HCT116 (cell line): ENCODE measurements at regions not wholly inside any gene's neighbourhood (a gene's known extent, or its start where the extent isn't known, plus 50 kb on each side); places are given as distances from the start of the nearest gene placed in this dataset.

Source experiments
- ATAC-seq: fragments of 200-7000 bp; cut with Tn5 transposase; 2 replicates; pipeline ENCODE4 v1.9.1; 2020; ENCODE audit warnings: mild to moderate bottlenecking, moderate library complexity
- BruUV-seq: library from RNA; stranded (reverse); fragments of 400-500 nt; replicated peaks from 2 replicates; lab custom pipeline; 2021; lab: Mats Ljungman, UMichigan
- CTCF ChIA-PET: fragments of 300-600 bp; sonication (Branson Sonifier 250); formaldehyde crosslinking; loops from one replicate; lab custom pipeline; 2021; ENCODE audit warnings: antibody characterized with exemption; lab: Charles Lee
- POLR2A ChIA-PET: fragments of 300-600, 350-600 bp; sonication (Branson Sonifier 250); formaldehyde crosslinking; loops from one replicate; lab custom pipeline; 2021; ENCODE audit warnings: antibody characterized with exemption; lab: Charles Lee
- RAD21 ChIA-PET, 2 experiments: fragments of 300-600 bp; sonication (Branson Sonifier 250); formaldehyde crosslinking; loops; one replicate each; lab custom pipeline; 2023; ENCODE audit warnings: low total read pairs in 2 of 2; ENCODE audit not compliant: uncharacterized antibody in 2 of 2, unreplicated experiment in 2 of 2, low non-redundant PET in 1 of 2; lab: Charles Lee
- DNase-seq: peaks from one replicate; pipeline ENCODE4 v3.0.0-alpha.2; 2010; ENCODE audit warnings: low read depth, low spot score
- H2AFZ ChIP-seq: fragments of 200-600 bp; shearing (Covaris generic), sonication (generic); 2 replicates; pipeline ENCODE4 v1.6.1; 2017; ENCODE audit warnings: low read depth, mixed run types, mixed read lengths, antibody characterized with exemption, low read length; ENCODE audit not compliant: poor library complexity, severe bottlenecking
- H3K27ac ChIP-seq: 2 replicates; pipeline ENCODE4 v1.5.1; 2012; ENCODE audit warnings: low read depth, low read length
- H3K27me3 ChIP-seq: fragments of 200-600 bp; sonication (generic); 2 replicates; pipeline ENCODE4 v1.6.1; 2016; ENCODE audit warnings: mixed run types, low read length, mixed read lengths; ENCODE audit not compliant: insufficient read depth
- H3K36me3 ChIP-seq, 2 experiments: fragments of 200-500 bp in 1 of 2; fragments of 200-600 bp in 1 of 2; sonication (Bioruptor generic) in 1 of 2; sonication (generic) in 1 of 2; 2 replicates each; pipeline versions ENCODE4 v1.5.1 to v1.6.1; 2014 to 2016; ENCODE audit warnings: low read length in 2 of 2, inconsistent platforms in 1 of 2, mixed read lengths in 1 of 2, mixed run types in 1 of 2; ENCODE audit not compliant: insufficient read depth in 2 of 2, control insufficient read depth in 1 of 2
- H3K4me1 ChIP-seq, 2 experiments: fragments of 200-600 bp in 1 of 2; sonication (generic) in 1 of 2; 2 replicates each; pipeline versions ENCODE4 v1.5.1 to v1.6.1; 2012 to 2017; ENCODE audit warnings: low read length in 2 of 2, inconsistent platforms in 1 of 2, mild to moderate bottlenecking in 1 of 2, mixed read lengths in 1 of 2, mixed run types in 1 of 2, moderate library complexity in 1 of 2; ENCODE audit not compliant: insufficient read depth in 2 of 2, control insufficient read depth in 1 of 2
- H3K4me2 ChIP-seq: fragments of 200-600 bp; sonication (generic); 2 replicates; pipeline ENCODE4 v1.6.1; 2017; ENCODE audit warnings: mixed run types, low read length, mixed read lengths
- H3K4me3 ChIP-seq, 2 experiments: fragments of 200-600 bp in 1 of 2; sonication (generic) in 1 of 2; replicated peaks in 1 of 2; 2 replicates each; pipeline ENCODE4 v1.5.1; 2011 to 2016; ENCODE audit warnings: low read length in 2 of 2, control low read depth in 1 of 2, low read depth in 1 of 2, mild to moderate bottlenecking in 1 of 2, mixed read lengths in 1 of 2, mixed run types in 1 of 2
- H3K79me2 ChIP-seq: fragments of 200-600 bp; sonication (generic); 2 replicates; pipeline ENCODE4 v1.6.1; 2017; ENCODE audit warnings: mild to moderate bottlenecking, mixed run types, low read length, moderate library complexity, mixed read lengths; ENCODE audit not compliant: insufficient read depth
- H3K9ac ChIP-seq: fragments of 200-600 bp; sonication (generic); 2 replicates; pipeline ENCODE4 v1.6.1; 2016; ENCODE audit warnings: low read length, mixed read lengths
- H3K9me2 ChIP-seq: fragments of 200-600 bp; sonication (generic), shearing (Covaris generic); 2 replicates; pipeline ENCODE4 v1.6.1; 2017; ENCODE audit warnings: mixed run types, mild to moderate bottlenecking, moderate library complexity; ENCODE audit not compliant: insufficient read depth
- H3K9me3 ChIP-seq, 2 experiments: fragments of 200-500 bp in 1 of 2; fragments of 200-600 bp in 1 of 2; sonication (Bioruptor generic) in 1 of 2; sonication (generic) in 1 of 2; 2 replicates each; pipeline ENCODE4 v1.6.1; 2014 to 2017; ENCODE audit warnings: low read length in 2 of 2, mixed read lengths in 2 of 2, inconsistent platforms in 1 of 2, low read depth in 1 of 2, mild to moderate bottlenecking in 1 of 2, mixed run types in 1 of 2, moderate library complexity in 1 of 2; ENCODE audit not compliant: control insufficient read depth in 1 of 2, insufficient read depth in 1 of 2
- H4K20me1 ChIP-seq: fragments of 200-600 bp; sonication (generic), shearing (Covaris generic); 2 replicates; pipeline ENCODE4 v1.6.1; 2017; ENCODE audit warnings: mixed run types, mild to moderate bottlenecking, moderate library complexity; ENCODE audit not compliant: insufficient read depth
- ATF3 ChIP-seq: IDR thresholded peaks from 2 replicates; pipeline ENCODE4 v1.6.1; 2012
- CEBPB ChIP-seq: IDR thresholded peaks from 2 replicates; pipeline ENCODE4 v1.6.1; 2012; ENCODE audit warnings: low read depth
- EGR1 ChIP-seq: IDR thresholded peaks from 2 replicates; pipeline ENCODE4 v1.6.1; 2012; ENCODE audit warnings: low read depth
- ELF1 ChIP-seq: IDR thresholded peaks from 2 replicates; pipeline ENCODE4 v1.6.1; 2012; ENCODE audit warnings: low read depth, borderline replicate concordance
- EZH2phosphoT487 ChIP-seq: fragments of 200-600 bp; IDR thresholded peaks from 2 replicates; pipeline ENCODE4 v1.6.1; 2018; ENCODE audit warnings: antibody characterized with exemption, borderline replicate concordance
- FOSL1 ChIP-seq: IDR thresholded peaks from 2 replicates; pipeline ENCODE4 v1.6.1; 2012; ENCODE audit warnings: low read depth
- MAX ChIP-seq: IDR thresholded peaks from 2 replicates; pipeline ENCODE4 v1.6.1; 2012
- POLR2A ChIP-seq: IDR thresholded peaks from 2 replicates; pipeline ENCODE4 v1.7.0; 2011; ENCODE audit warnings: borderline replicate concordance; ENCODE audit not compliant: insufficient read depth, insufficient read length; ENCODE audit errors: extremely low read depth
- RAD21 ChIP-seq: IDR thresholded peaks from 2 replicates; pipeline ENCODE4 v1.6.1; 2012; ENCODE audit warnings: low read depth, mild to moderate bottlenecking
- SIN3A ChIP-seq: IDR thresholded peaks from 2 replicates; pipeline ENCODE4 v1.6.1; 2012; ENCODE audit warnings: low read depth
- SRF ChIP-seq: IDR thresholded peaks from 2 replicates; pipeline ENCODE4 v1.6.1; 2012; ENCODE audit warnings: low read depth
- TCF7L2 ChIP-seq: IDR thresholded peaks from 2 replicates; pipeline ENCODE4 v1.7.0; 2011; ENCODE audit warnings: borderline replicate concordance, inconsistent platforms; ENCODE audit not compliant: insufficient read depth, insufficient read length; ENCODE audit errors: extremely low read depth
- YY1 ChIP-seq: IDR thresholded peaks from 2 replicates; pipeline ENCODE4 v1.6.1; 2011; ENCODE audit warnings: low read length, low read depth, moderate library complexity, mild to moderate bottlenecking; ENCODE audit not compliant: insufficient replicate concordance; ENCODE audit errors: extremely low read depth
- ZBTB33 ChIP-seq: IDR thresholded peaks from 2 replicates; pipeline ENCODE4 v1.6.1; 2011; ENCODE audit warnings: mild to moderate bottlenecking, low read length, moderate library complexity; ENCODE audit not compliant: insufficient replicate concordance; ENCODE audit errors: extremely low read depth
- ZFX ChIP-seq: fragments of 450-650 bp; IDR thresholded peaks from 2 replicates; pipeline ENCODE4 v1.6.1; 2017
- ZNF274 ChIP-seq: fragments of 200-500 bp; sonication (Bioruptor generic); IDR thresholded peaks from 2 replicates; pipeline ENCODE4 v1.6.1; 2014; ENCODE audit warnings: mild to moderate bottlenecking, low read depth, low read length, inconsistent platforms
- intact Hi-C: fragments of 100-400 bp; cut with micrococcal nuclease; formaldehyde crosslinking; loops from 2 replicates; pipeline ENCODE4 v1.10.0; 2022

- CTCF ChIA-PET = no interaction called here
- intact Hi-C loops = no loop called here
- Histone ChIP-seq H3K27me3 (no peaks in the 10 kb centered on the region), H2AFZ (no peak overlapping the region), H3K79me2 (no peaks in the 10 kb centered on the region), H3K4me2 (no peak overlapping the region), H3K9me2 (no peaks in the 10 kb centered on the region), H3K27ac (no peak overlapping the region), H3K36me3 (no peaks in the 10 kb centered on the region), H3K4me1 (no peaks in the 10 kb centered on the region), H3K9ac (no peak overlapping the region), H4K20me1 (no peaks in the 10 kb centered on the region), H3K4me3 (no peak overlapping the region)
- ATAC-seq = no peak
- POLR2A ChIA-PET = no interaction called here
- BruUV-seq = no TSS peak
- DNase-seq = no peak
- RAD21 ChIA-PET = no interaction called here
- no peak for TF ChIP-seq CEBPB
- TF ChIP-seq ZFX = no peak
- TF ChIP-seq RAD21 = no peak
- no peak for TF ChIP-seq MAX
- TF ChIP-seq YY1 = no peak
- no peak for TF ChIP-seq EZH2phosphoT487
- no peak for TF ChIP-seq ATF3
- no peak for TF ChIP-seq EGR1
- TF ChIP-seq ZNF274 = no peak
- TF ChIP-seq ELF1 = no peak
- no peak for TF ChIP-seq POLR2A
- TF ChIP-seq, all 23 proteins: peak for 0
- no peaks in the 10 kb centered on the region for H3K9me3 ChIP-seq
Observed at GRCh38 chr2:238694136-238694755, 153.6 kb upstream of the TWIST2 start.

GRCh38 chr2:238694922-238695321 is 153.0 kb upstream of the TWIST2 start:
- Histone ChIP-seq H3K4me2 (no peak overlapping the region), H4K20me1 (no peaks in the 10 kb centered on the region), H3K36me3 (no peaks in the 10 kb centered on the region), H3K9ac (no peak overlapping the region), H2AFZ (no peak overlapping the region), H3K4me1 (no peaks in the 10 kb centered on the region), H3K27ac (no peak overlapping the region), H3K27me3 (no peaks in the 10 kb centered on the region), H3K9me3 (no peaks in the 10 kb centered on the region), H3K9me2 (no peaks in the 10 kb centered on the region), H3K4me3 (no peak overlapping the region), H3K79me2 (no peaks in the 10 kb centered on the region)
- no peak for ATAC-seq
- intact Hi-C loops = no loop called here
- ChIA-PET POLR2A (no interaction called here), CTCF (no interaction called here), RAD21 (no interaction called here)
- BruUV-seq = no TSS peak
- TF ChIP-seq TCF7L2 = no peak
- TF ChIP-seq ATF3 = no peak
- TF ChIP-seq FOSL1 = no peak
- TF ChIP-seq SIN3A = no peak
- no peak for TF ChIP-seq CEBPB
- TF ChIP-seq ZBTB33 = no peak
- no peak for TF ChIP-seq SRF
- no peak for DNase-seq
